GM19467 (cell line): ENCODE measurements at regions not wholly inside any gene's neighbourhood (a gene's known extent, or its start where the extent isn't known, plus 50 kb on each side); places are given as distances from the start of the nearest gene placed in this dataset.
"Not testable (repeated sequence)": the region's sequence is repeated elsewhere in the genome, so short reads cannot be mapped to it uniquely, and the experiment has no call there.

ENCODE experiments used
- ATAC-seq: cut with Tn5 transposase; IDR thresholded peaks from one replicate; pipeline ENCODE4 v1.9.1; 2021; ENCODE audit warnings: mild to moderate bottlenecking, moderate library complexity; ENCODE audit not compliant: unreplicated experiment

DNA sequence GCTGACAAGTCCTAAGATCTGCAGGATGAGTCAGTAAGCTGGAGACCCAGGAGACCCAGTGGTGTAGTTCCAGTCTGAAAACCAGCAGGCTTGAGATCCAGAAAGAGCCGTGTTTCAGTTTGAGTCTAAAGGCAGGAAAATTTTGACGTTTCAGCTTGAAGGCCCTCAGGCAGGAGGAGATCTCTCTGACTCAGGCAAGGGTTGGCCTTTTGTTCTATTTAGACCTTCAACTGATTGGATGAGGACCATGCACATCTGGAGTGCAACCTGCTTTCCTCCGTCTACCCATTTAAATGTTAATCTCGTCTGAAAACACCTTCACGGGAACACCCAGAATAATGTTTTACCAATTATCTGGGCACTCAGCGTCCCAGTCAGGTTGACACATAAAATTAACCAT is 69.5 kb downstream of the NPIPA7 start:
- not testable (repeated sequence) for ATAC-seq

DNA sequence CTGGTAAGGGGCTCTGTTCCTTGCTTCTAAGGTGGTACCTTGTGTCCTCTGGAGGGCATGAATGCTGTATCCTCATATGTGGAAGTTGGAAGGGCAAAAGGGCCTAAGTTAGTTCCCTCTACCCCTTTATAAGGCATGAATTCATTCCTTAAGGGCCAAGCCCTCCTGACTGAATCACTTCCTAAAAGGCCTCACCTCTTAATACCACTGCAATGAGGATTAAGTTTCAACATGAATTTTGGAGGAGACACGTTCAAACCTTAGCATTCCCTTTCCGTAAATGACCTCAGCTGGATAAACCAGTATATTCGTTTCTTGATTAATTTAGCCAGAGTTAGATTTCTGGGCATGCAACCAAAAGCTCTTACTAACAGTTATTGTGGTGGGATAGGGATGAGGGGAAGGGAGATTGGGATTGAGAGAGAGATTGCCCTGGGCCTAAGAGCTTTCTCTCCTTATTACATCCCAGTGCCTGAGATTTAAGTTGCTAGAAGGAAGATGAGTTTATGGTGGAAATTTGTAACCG is 70.8 kb downstream of the NPIPA7 start:
- ATAC-seq: not testable (repeated sequence)

DNA sequence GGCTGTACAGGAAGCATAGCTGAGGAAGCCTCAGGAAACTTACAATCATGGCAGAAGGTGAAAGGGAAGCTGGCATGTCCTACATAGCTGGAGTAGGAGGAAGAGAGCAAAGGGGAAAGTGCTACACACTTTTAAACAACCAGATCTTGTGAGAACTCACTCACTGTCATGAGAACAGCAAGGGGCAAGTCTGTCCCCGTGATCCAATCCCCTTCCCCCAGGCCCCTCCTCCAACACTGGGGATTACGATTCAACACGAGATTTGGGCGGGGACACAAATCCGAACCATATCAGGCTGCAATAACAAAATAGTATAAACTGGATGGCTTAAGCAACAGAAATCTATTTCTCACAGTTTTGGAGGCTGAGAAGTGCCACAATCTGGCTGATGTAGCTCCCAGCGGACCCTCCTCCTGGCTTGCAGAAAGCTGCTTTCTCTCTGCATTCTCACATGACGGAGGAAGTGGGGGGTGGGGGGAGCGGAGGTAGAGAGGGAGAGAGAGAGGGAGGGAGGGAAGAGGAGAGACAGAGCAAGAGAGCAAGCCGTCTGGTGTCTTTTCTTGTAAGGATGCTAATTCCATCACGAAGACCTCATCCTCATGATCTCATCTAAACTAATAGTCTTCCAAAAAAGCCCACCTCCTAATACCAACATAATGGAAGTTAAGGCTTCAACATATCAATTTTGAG is 72.9 kb downstream of the NPIPA7 start:
- ATAC-seq: not testable (repeated sequence)

DNA sequence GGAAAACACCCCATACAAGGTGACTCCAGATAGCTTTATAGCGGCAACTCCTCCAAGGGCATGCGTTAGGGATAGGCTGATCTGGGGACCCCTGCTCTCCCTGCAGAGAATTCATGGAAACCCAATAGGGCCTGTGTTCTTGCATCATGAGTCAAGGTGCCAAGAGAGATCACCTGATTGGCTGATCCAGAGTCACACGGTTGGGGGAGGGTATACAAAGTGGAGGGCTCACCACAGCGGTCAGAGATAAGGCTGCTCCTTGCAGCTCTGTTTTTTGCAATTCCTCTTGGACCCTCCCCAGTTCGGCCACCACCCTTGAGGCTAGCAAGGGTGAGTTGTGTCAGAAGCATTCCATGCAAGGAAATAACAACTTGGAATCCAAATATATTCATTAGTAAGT is 79.6 kb downstream of the NPIPA7 start:
- not testable (repeated sequence) for ATAC-seq

DNA sequence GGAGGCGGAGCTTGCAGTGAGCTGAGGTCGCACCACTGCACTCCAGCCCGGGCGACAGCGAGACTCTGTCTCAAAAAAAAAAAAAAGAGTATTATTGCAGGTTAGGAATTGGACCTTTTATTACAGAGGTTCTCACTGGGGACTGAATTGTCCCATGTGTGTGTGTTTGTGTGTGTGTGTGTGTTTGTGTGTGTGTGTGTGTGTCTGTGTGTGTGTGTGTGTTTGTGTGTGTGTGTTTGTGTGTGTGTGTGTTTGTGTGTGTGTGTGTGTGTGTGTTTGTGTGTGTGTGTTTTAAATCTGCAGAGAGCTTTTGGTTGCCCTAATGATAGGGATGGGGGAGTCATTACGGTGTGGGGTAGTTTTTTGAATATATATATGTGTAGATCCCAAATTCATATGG is 84.9 kb downstream of the NPIPA7 start:
- ATAC-seq: not testable (repeated sequence)

DNA sequence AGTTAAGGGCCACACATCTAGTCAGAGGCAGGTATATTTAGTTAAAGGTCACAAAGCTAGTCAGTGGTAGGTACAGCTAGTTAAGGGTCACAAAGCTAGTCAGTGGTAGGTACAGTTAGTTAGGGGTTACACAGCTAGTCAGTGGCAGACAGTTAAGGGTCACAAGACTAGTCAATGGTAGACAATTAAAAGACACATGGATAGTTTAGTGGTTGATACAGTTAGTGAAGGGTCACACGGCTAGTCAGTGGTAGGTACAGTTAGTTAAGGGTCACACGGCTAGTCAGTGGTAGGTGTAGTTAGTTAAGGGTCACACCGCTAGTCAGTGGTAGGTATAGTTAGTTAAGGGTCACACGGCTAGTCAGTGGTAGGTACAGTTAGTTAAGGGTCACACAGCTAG is 110.0 kb downstream of the NPIPA7 start:
- ATAC-seq: not testable (repeated sequence)

DNA sequence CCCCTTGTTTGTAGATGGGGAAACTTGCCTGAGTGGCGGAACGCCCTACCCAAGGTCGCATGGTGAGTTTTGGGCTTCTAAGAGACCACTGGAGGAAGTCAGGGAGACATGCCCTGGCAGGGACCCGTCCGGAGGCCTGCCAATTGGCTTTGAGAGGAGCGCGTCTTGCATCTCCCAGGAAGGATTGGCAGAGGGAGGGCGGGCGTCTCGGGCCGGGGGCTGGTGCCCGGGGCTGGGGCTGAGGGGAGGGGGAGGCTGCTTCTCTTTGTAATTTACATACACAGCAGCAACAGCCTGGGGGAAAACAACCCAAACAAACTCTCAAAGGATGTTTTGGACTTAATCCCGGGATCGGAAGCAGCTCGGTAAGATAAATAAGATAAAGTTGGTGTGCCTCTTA is 110.5 kb downstream of the NPIPA7 start:
- not testable (repeated sequence) for ATAC-seq

DNA sequence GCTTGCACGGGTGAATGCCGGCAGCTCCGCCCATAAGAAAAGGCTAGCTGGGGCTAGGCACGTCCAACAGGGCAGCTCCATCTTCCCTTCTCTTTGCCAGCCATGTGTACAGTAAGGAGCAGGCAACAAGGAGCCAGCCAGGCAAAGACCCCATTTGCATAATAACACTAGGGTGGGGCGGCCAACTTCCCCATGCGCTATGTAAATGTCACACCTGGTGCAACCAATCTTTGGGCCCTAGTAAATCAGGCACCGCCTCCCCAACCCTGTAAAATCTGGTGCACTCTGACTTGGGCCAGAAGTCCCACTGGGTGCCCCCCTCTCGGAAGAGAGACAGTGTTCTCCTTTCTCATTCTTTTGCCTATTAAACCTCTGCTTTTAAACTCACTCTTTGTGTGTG is 115.2 kb downstream of the NPIPA7 start:
- ATAC-seq: not testable (repeated sequence)

DNA sequence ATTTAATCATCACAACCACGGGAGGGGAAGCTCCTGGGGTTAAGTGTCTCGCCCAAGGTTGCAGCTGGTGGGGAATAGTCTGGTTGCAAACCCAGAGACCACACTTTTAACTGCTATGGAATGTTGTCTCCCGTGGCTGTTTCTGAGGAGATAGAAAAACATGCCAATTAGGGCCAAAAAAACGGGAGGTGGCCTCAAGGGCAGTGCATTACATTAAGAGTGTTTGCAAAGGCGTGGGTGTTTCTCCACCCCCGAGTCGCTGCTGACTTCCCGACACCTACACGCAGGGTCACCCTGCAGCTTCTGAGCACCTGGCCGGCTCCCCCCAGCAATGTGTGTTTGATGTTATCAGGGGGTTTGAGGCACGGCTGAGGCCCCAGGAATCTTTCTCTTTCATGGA is 116.1 kb downstream of the NPIPA7 start:
- ATAC-seq: not testable (repeated sequence)

DNA sequence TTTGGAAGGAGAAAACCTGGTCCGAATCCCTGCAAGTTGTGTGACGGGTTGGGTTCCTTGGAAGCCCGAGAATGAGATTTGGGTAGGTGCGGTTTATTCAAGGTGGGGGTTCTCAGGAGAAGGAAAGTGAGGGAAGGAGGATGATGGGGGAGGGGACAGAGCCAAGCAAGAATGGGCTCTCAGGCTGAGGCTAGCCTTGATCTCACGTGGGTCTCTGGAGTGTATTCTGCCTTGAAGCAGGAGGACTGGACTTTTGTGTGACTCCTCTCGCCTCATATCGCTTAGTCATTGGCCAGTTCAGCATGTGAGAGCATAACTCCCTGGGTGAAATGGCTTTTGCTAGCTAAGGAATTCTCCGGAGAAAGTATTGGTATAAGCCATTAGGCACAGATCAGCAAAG is 120.9 kb downstream of the NPIPA7 start:
- not testable (repeated sequence) for ATAC-seq

DNA sequence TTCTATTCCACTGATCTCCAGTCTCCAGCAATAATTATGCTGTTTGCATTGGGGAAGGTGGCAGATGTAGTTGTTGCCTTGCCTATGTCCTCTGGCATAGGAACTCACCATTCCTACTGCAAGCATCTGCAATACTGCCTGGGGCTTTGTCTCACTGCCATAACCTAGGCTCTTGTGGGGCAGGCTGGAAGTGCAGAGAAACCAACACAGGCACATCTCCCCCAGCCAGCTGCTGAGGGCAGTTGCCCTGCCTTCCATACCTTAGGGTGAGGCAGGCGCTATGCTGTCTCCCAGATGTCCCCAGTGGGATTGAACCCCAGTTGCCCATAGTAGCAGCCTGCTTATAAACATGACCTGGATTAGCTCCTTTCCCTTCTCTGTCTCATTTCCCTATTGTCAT is 128.1 kb downstream of the NPIPA7 start:
- ATAC-seq: not testable (repeated sequence)

DNA sequence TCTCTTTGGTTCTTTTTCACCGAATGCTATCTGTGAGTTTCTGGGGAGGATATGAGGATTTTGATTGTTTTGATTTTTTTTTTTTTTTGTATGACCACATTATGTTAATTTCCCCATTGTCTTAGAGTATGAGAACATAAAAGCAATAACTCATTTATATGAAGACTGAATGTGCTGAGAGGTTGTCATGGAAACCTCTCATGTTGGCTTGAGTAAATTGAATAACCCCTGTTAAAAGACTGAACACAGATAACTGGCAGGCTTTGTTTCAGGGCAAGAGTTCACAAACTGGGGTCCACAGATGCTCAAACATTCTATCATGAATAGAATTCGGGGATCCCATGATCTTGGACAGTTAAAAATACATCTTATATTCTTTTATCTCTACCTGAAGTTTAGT is 129.4 kb downstream of the NPIPA7 start:
- ATAC-seq: not testable (repeated sequence)

DNA sequence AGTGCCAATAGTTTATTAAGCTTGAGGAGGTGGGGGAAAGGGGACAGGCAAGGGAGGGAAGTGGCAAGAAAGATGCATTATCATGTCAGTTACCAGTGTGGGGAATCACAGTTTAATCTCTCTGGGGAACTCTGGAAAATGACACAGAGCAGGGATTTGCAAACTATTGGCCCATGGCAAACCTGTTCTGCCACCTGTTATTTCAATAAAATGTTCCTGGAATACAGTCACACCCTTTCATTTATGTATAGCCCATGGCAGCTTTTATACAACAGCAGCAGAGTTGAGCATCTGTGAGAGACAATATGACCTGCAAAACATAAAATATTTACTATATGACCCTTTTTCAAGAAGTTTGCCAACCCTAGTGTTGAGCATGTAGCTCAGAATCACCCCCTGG is 140.5 kb downstream of the NPIPA7 start:
- not testable (repeated sequence) for ATAC-seq

DNA sequence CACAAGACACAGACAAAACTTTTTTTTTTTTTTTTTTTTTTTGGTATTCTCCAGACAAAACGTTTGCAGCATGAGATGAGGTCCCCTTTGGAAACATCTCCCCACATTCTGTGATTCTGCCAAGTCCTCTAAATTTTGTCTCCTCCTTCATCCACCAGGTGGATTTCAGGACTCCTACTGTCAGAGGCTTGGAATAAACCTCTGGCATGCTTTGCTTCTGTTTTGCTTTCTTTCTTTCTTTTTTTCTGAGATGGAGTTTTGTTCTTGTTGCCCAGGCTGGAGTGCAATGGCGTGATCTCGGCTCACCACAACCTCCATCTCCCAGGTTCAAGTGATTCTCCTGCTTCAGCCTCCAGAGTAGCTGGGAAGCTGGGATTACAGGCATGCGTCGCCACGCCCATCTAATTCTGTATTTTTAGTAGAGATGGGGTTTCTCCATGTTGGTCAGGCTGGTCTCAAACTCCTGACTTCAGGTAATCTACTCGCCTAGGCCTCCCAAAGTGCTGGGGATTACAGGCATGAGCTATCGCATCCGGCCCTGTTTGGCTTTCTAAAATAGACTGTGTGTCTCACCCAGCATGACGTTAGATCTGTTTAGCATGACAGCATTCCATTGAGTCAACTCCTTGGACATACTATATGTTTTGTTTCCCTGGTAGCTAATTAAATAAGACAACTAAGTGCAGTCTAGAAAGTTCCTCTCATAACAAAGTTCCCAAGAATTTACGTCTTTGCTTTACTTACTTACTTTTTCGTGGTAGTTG is 142.5 kb downstream of the NPIPA7 start:
- ATAC-seq: not testable (repeated sequence)

DNA sequence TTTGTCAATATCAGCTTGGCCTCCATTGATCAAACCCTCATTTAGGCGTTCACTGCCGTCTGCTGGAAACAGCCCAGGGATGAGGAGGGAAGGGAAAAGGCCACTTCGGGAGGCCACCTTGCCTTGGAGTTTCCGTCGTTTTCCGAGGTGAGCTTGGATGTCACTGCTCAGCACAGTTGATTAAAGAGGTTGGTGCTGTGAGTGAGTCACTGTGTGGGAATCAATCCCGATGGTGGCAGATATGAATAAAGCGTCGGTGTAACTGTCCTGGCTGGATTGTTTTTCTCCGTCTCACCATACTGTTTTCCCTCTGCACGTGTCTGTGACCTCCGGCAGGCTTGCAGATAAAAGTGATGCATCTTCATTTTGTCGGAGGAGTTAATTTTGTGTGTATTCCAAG is 148.1 kb downstream of the NPIPA7 start:
- ATAC-seq: not testable (repeated sequence)

DNA sequence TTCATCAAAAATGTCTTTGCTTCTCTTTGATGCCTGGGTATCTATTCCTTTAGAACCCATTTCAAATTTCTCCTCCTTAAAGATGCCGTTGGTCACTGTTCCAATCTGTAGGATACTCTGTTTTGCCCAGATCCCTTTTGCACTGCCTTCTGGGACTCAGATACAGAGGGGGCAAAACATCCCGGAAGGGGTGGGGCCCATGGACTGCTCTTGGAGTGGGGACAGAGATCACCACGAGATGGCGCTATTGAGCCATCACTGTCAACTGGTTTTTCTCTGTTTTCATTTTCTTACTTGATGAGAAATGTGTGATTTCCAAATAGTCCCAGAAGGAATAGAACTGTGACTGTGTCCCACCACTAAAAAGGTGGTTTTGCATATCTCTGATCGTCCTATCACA is 151.8 kb downstream of the NPIPA7 start:
- ATAC-seq: not testable (repeated sequence)

DNA sequence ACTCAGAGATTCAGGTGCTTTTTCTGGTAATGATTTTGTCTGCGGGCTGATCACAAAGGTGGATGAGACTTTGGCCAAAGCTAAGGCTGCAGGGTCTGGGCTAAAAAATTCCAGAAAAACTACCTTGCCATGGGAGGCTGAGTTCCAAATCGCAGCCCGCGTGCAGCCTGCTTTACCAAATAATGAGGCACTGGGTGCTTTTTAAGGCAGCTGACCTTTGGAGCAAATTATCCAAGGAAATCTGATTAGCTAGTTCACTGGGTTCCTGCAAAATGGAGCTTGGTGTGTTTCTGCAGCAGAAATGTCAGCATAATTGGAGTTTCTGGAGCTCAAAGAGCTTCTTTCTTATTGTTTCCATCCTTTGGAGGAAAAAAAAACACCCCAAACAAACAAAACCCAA is 156.6 kb downstream of the NPIPA7 start:
- ATAC-seq: not testable (repeated sequence)

DNA sequence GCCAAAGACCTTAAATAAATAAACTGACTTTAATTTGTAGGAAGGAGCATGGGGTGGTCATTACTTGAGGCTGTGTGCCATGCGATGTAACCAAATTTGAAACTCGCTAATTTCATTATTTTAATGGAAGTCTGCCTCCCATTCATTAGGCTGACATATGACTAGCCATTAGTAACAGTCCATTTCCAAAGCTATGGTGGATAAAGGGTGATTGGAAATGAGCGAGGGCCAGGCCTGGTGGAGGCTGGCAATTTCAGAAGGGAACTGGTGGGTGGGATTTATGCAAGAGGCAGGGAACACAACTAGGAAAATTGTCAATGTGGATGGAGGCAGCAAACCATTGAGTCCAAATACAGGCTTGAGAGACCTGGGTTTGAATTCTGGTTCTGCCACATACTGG is 157.2 kb downstream of the NPIPA7 start:
- ATAC-seq: not testable (repeated sequence)

DNA sequence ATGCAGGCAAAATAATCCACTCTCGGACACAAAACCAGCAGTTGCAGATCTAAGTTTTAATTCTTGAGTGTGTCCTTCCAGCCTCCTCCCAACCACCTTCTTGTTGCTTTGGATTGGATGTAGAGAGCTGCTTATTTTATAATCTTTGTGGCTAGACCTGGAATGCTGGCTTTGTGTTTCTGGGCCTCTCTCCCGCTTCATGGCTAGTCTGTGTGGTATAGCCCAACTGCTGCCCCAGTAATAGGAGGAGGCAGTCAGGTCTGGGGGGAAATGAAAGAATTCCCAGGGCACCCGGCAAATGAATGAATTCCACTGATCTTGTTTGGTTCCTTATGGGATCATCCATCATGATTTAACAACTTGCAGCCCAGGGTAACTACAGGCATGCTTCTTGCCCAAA is 170.8 kb downstream of the NPIPA7 start:
- ATAC-seq: not testable (repeated sequence)

DNA sequence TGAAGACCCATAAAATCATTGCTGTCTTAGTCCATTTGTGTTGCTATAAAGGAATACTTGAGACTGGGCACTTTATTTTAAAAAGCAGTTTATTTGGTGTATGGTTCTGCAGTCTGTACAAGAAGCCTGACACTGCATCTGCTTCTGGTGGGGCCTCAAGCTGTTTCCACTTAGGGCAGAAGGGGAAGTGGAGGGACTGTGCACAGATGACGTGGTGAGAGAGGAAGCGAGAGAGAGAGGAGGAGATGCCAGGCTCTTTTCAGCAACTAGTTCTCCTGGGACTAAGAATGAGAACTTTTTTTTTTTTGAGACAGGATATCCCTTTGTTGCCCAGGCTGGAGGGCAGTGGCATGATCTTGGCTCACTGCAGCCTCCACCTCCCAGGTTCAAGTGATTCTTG is 171.9 kb downstream of the NPIPA7 start:
- not testable (repeated sequence) for ATAC-seq

DNA sequence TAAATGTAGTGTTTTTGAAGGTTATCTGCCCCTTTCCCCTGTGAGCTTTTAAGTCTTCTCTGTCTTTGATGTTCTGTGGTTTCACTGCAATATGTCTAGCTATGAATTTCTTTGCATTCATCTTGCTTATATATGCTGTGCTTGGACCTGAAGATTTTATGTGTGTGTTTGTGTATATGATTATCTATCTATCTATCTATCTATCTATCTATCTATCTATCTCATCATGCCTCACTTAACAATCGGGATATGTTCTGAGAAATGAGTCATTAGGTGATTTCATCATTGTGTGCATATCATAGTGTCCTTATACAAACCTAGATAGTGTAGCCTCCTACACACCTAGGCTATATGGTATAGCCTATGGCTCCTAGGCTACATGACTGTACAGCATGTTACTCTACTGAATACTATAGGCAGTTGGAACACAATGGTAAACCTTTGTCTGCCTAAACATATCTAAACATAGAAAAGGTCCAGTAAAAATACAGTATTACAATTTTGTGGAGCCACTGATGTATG is 173.9 kb downstream of the NPIPA7 start:
- ATAC-seq: not testable (repeated sequence)
